ENCODE measurements at regions not wholly inside any gene's neighbourhood (a gene's known extent, or its start where the extent isn't known, plus 50 kb on each side); places are given as distances from the start of the nearest gene placed in this dataset.
A peak's percentile ranks its signal among the peaks of the same experiment; 100 is the strongest.

GRCh38 chr5:71932131-71932654, 175.1 kb upstream of the MAP1B start:
- no CpG with 5 or more reads among the region's 1 CpG for WGBS, 2 donors (ENCODE audit: extremely low coverage in 2 of 2, insufficient read length in 2 of 2, insufficient replicate concordance in 1 of 2)
- no peak overlapping the region for H4K91ac ChIP-seq (ENCODE audit: low read depth, low read length, poor library complexity)

GRCh38 chr5:71932655-71933338, 174.5 kb upstream of the MAP1B start:
- peak overlapping the region; percentile 15 for H3K18ac ChIP-seq (ENCODE audit: low read length)
- H4K8ac ChIP-seq (ENCODE audit: low read depth, low read length): peak overlapping the region; percentile 73
- H3K79me1 ChIP-seq (ENCODE audit: low read depth, low read length): no peaks in the 10 kb centered on the region
- peaks cover 0 to 5% of the 10 kb centered on the region in 2 donors for H3K9me3 ChIP-seq (replicated peaks in 1 of 2; ENCODE audit: control insufficient read depth in 2 of 2, insufficient read depth in 1 of 2, low read depth in 1 of 2, low read length in 2 of 2)
- peak overlapping the region; percentile 31 for H3K23ac ChIP-seq (ENCODE audit: low read depth, low read length, poor library complexity)
- no peak overlapping the region for H3K4ac ChIP-seq (ENCODE audit: low read length)
- no peaks in the 10 kb centered on the region for H3K36me3 ChIP-seq (replicated peaks in 1 of 2; ENCODE audit: control insufficient read depth in 2 of 2, insufficient read depth in 2 of 2, low read length in 2 of 2)
- peaks cover 5 to 19% of the 10 kb centered on the region in 2 donors for H3K4me1 ChIP-seq (ENCODE audit: control insufficient read depth in 2 of 2, insufficient read depth in 1 of 2, low read depth in 1 of 2, low read length in 2 of 2)
- H2BK120ac ChIP-seq (ENCODE audit: low read depth, low read length): no peak overlapping the region
- H2AFZ ChIP-seq (ENCODE audit: low read length): peak overlapping the region; percentile 84
- no peak overlapping the region for H3K4me3 ChIP-seq (ENCODE audit: low read length in 2 of 2)
- no peak overlapping the region for H2BK12ac ChIP-seq (ENCODE audit: low read length)
- DNase-seq (ENCODE audit: low spot score): peak; percentile 31
- H3K27me3 ChIP-seq (ENCODE audit: control insufficient read depth in 3 of 3, insufficient read depth in 3 of 3, low read depth in 1 of 3, low read length in 3 of 3): no peaks in the 10 kb centered on the region
- H3K14ac ChIP-seq (ENCODE audit: low read length): no peak overlapping the region
- H4K91ac ChIP-seq (ENCODE audit: low read depth, low read length, poor library complexity): no peak overlapping the region
- WGBS, 2 donors (ENCODE audit: extremely low coverage in 2 of 2, insufficient read length in 2 of 2, insufficient replicate concordance in 1 of 2): no CpG with 5 or more reads among the region's 8 CpGs
- no peak overlapping the region for H3K4me2 ChIP-seq (ENCODE audit: insufficient read depth, low read length, poor library complexity, severe bottlenecking)
- no peak overlapping the region for H2BK5ac ChIP-seq (ENCODE audit: low read length)
- H2BK15ac ChIP-seq (ENCODE audit: low read length): no peak overlapping the region
- no peak overlapping the region for H2AK5ac ChIP-seq (ENCODE audit: low read depth, low read length)
- H3K27ac ChIP-seq (replicated peaks; ENCODE audit: low read length): no peak overlapping the region
- H3K9ac ChIP-seq (ENCODE audit: low read depth, low read length, poor library complexity): no peak overlapping the region

More at GRCh38 chr5:71932131-71932654, 175.1 kb upstream of the MAP1B start:
- Histone ChIP-seq H3K4ac (ENCODE audit: low read length) (no peak overlapping the region), H3K9me3 (replicated peaks in 1 of 2; ENCODE audit: control insufficient read depth in 2 of 2, insufficient read depth in 1 of 2, low read depth in 1 of 2, low read length in 2 of 2) (peaks cover 2 to 5% of the 10 kb centered on the region in 2 donors), H3K14ac (ENCODE audit: low read length) (no peak overlapping the region), H3K27ac (replicated peaks; ENCODE audit: low read length) (no peak overlapping the region), H3K36me3 (replicated peaks in 1 of 2; ENCODE audit: control insufficient read depth in 2 of 2, insufficient read depth in 2 of 2, low read length in 2 of 2) (no peaks in the 10 kb centered on the region), H3K9ac (ENCODE audit: low read depth, low read length, poor library complexity) (no peak overlapping the region), H2AFZ (ENCODE audit: low read length) (peak overlapping the region; percentile 84), H3K23ac (ENCODE audit: low read depth, low read length, poor library complexity) (no peak overlapping the region), H2BK15ac (ENCODE audit: low read length) (no peak overlapping the region), H4K8ac (ENCODE audit: low read depth, low read length) (no peak overlapping the region), H3K4me2 (ENCODE audit: insufficient read depth, low read length, poor library complexity, severe bottlenecking) (no peak overlapping the region), H2BK5ac (ENCODE audit: low read length) (no peak overlapping the region), H3K4me3 (ENCODE audit: low read length in 2 of 2) (no peak overlapping the region), H3K79me1 (ENCODE audit: low read depth, low read length) (no peaks in the 10 kb centered on the region), H2BK12ac (ENCODE audit: low read length) (no peak overlapping the region), H3K27me3 (ENCODE audit: control insufficient read depth in 3 of 3, insufficient read depth in 3 of 3, low read depth in 1 of 3, low read length in 3 of 3) (no peaks in the 10 kb centered on the region), H2BK120ac (ENCODE audit: low read depth, low read length) (no peak overlapping the region), H3K18ac (ENCODE audit: low read length) (no peak overlapping the region), H3K4me1 (ENCODE audit: control insufficient read depth in 2 of 2, insufficient read depth in 1 of 2, low read depth in 1 of 2, low read length in 2 of 2) (peaks cover 5 to 18% of the 10 kb centered on the region in 2 donors), H2AK5ac (ENCODE audit: low read depth, low read length) (no peak overlapping the region)
- DNase-seq (ENCODE audit: low spot score): no peak

- Histone ChIP-seq H2AK5ac (ENCODE audit: low read depth, low read length) (no peak overlapping the region), H2AFZ (ENCODE audit: low read length) (no peak overlapping the region), H4K8ac (ENCODE audit: low read depth, low read length) (no peak overlapping the region), H3K79me1 (ENCODE audit: low read depth, low read length) (no peaks in the 10 kb centered on the region), H3K9ac (ENCODE audit: low read depth, low read length, poor library complexity) (no peak overlapping the region), H3K36me3 (replicated peaks in 1 of 2; ENCODE audit: control insufficient read depth in 2 of 2, insufficient read depth in 2 of 2, low read length in 2 of 2) (no peaks in the 10 kb centered on the region), H3K27me3 (ENCODE audit: control insufficient read depth in 3 of 3, insufficient read depth in 3 of 3, low read depth in 1 of 3, low read length in 3 of 3) (no peaks in the 10 kb centered on the region), H3K4me3 (ENCODE audit: low read length in 2 of 2) (no peak overlapping the region), H3K23ac (ENCODE audit: low read depth, low read length, poor library complexity) (no peak overlapping the region), H2BK15ac (ENCODE audit: low read length) (no peak overlapping the region), H2BK12ac (ENCODE audit: low read length) (no peak overlapping the region), H3K9me3 (replicated peaks in 1 of 2; ENCODE audit: control insufficient read depth in 2 of 2, insufficient read depth in 1 of 2, low read depth in 1 of 2, low read length in 2 of 2) (peaks cover 0 to 5% of the 10 kb centered on the region in 2 donors), H3K4me2 (ENCODE audit: insufficient read depth, low read length, poor library complexity, severe bottlenecking) (no peak overlapping the region), H3K4me1 (ENCODE audit: control insufficient read depth in 2 of 2, insufficient read depth in 1 of 2, low read depth in 1 of 2, low read length in 2 of 2) (peaks cover 13 to 34% of the 10 kb centered on the region in 2 donors), H3K27ac (replicated peaks; ENCODE audit: low read length) (no peak overlapping the region), H2BK120ac (ENCODE audit: low read depth, low read length) (no peak overlapping the region), H3K18ac (ENCODE audit: low read length) (no peak overlapping the region), H3K14ac (ENCODE audit: low read length) (no peak overlapping the region), H4K91ac (ENCODE audit: low read depth, low read length, poor library complexity) (no peak overlapping the region), H2BK5ac (ENCODE audit: low read length) (no peak overlapping the region), H3K4ac (ENCODE audit: low read length) (no peak overlapping the region)
- no CpG with 5 or more reads among the region's 1 CpG for WGBS, 2 donors (ENCODE audit: extremely low coverage in 2 of 2, insufficient read length in 2 of 2, insufficient replicate concordance in 1 of 2)
- no peak for DNase-seq (ENCODE audit: low spot score)
Measured at GRCh38 chr5:71934322-71934721, 173.0 kb upstream of the MAP1B start.

- H2AK5ac ChIP-seq (ENCODE audit: low read depth, low read length): no peak overlapping the region
- no peak overlapping the region for H3K18ac ChIP-seq (ENCODE audit: low read length)
- H4K8ac ChIP-seq (ENCODE audit: low read depth, low read length): no peak overlapping the region
- no peak overlapping the region for H3K4me3 ChIP-seq (ENCODE audit: low read length in 2 of 2)
- H2BK15ac ChIP-seq (ENCODE audit: low read length): no peak overlapping the region
- no peak overlapping the region for H3K27ac ChIP-seq (replicated peaks; ENCODE audit: low read length)
- H2BK5ac ChIP-seq (ENCODE audit: low read length): no peak overlapping the region
- peak overlapping the region; percentile 66 for H2AFZ ChIP-seq (ENCODE audit: low read length)
- peaks cover 0 to 10% of the 10 kb centered on the region in 2 donors for H3K9me3 ChIP-seq (replicated peaks in 1 of 2; ENCODE audit: control insufficient read depth in 2 of 2, insufficient read depth in 1 of 2, low read depth in 1 of 2, low read length in 2 of 2)
- H3K9ac ChIP-seq (ENCODE audit: low read depth, low read length, poor library complexity): no peak overlapping the region
- WGBS, 2 donors (ENCODE audit: extremely low coverage in 2 of 2, insufficient read length in 2 of 2, insufficient replicate concordance in 1 of 2): no CpG with 5 or more reads among the region's 11 CpGs
- no peak overlapping the region for H3K4me2 ChIP-seq (ENCODE audit: insufficient read depth, low read length, poor library complexity, severe bottlenecking)
- H3K36me3 ChIP-seq (replicated peaks in 1 of 2; ENCODE audit: control insufficient read depth in 2 of 2, insufficient read depth in 2 of 2, low read length in 2 of 2): no peaks in the 10 kb centered on the region
- peak overlapping the region; percentile 70 for H4K91ac ChIP-seq (ENCODE audit: low read depth, low read length, poor library complexity)
- H2BK12ac ChIP-seq (ENCODE audit: low read length): no peak overlapping the region
- no peak for DNase-seq (ENCODE audit: low spot score)
- no peaks in the 10 kb centered on the region for H3K79me1 ChIP-seq (ENCODE audit: low read depth, low read length)
- peaks cover 11 to 30% of the 10 kb centered on the region in 2 donors for H3K4me1 ChIP-seq (ENCODE audit: control insufficient read depth in 2 of 2, insufficient read depth in 1 of 2, low read depth in 1 of 2, low read length in 2 of 2)
- no peak overlapping the region for H3K4ac ChIP-seq (ENCODE audit: low read length)
- H2BK120ac ChIP-seq (ENCODE audit: low read depth, low read length): no peak overlapping the region
- H3K14ac ChIP-seq (ENCODE audit: low read length): no peak overlapping the region
- H3K23ac ChIP-seq (ENCODE audit: low read depth, low read length, poor library complexity): no peak overlapping the region
- no peaks in the 10 kb centered on the region for H3K27me3 ChIP-seq (ENCODE audit: control insufficient read depth in 3 of 3, insufficient read depth in 3 of 3, low read depth in 1 of 3, low read length in 3 of 3)
Measured at GRCh38 chr5:71937921-71938698, 169.2 kb upstream of the MAP1B start.
